ENCODE measurements at regions not wholly inside any gene's neighbourhood (a gene's known extent, or its start where the extent isn't known, plus 50 kb on each side); places are given as distances from the start of the nearest gene placed in this dataset.

- no peak for TF ChIP-seq CTCF (conservative IDR thresholded peaks at IDR 0.05 in 1 of 2, IDR thresholded peaks at IDR 0.05 in 1 of 2; ENCODE audit: low read depth in 1 of 2, low read length in 2 of 2)
- TF ChIP-seq EZH2 (IDR thresholded peaks at IDR 0.05; ENCODE audit: low read length, missing control alignments): no peak
Observed at GRCh38 chr18:68542846-68543245, 172.1 kb downstream of the TMX3 start.
